GM21529 (cell line): ENCODE measurements at regions not wholly inside any gene's neighbourhood (a gene's known extent, or its start where the extent isn't known, plus 50 kb on each side); places are given as distances from the start of the nearest gene placed in this dataset.

Experiments used
- ATAC-seq: cut with Tn5 transposase; IDR thresholded peaks from one replicate; pipeline ENCODE4 v1.9.1; 2021; ENCODE audit not compliant: unreplicated experiment

DNA sequence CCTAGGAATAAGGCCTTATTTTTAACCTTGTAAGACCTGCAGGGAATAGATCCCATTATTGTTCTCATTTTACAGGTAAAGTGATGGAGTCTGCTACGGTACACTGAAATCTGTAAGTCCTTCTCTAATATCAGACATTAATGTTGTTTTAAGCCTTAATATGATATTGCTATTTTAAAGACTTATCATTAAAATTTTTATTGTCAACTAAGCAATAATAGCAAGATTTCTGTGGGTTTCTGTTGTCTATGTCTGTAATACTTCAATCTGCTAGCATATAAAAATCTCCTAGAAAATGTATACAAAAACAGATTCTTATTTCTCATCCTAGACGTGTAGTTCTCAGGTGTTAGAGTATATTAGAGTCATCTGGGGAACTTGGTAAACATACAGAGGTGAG, 317.5 kb upstream of the TENM4 start:
- no peak for ATAC-seq

- no peak for ATAC-seq
Observed at GRCh38 chr11:79747406-79747805, 306.6 kb upstream of the TENM4 start.

DNA sequence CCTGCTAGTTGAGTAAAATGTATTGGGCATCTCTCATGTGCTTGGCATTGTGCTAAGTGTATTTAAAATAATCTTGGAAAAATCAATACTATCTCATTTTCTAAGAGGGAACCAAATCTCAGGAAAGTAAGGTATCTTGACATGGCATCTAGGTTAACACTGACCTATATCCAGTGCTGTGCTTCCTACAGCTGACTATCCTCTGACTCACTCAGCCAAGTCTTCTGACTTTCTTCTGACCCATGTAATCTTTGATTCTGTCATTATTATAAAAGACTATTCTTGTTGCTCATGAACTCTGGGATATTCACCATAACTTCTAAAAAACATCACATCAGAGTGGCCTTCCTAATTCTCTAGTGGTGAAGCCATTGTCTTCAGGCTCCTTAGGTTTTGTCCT, 304.1 kb upstream of the TENM4 start:
- no peak for ATAC-seq

DNA sequence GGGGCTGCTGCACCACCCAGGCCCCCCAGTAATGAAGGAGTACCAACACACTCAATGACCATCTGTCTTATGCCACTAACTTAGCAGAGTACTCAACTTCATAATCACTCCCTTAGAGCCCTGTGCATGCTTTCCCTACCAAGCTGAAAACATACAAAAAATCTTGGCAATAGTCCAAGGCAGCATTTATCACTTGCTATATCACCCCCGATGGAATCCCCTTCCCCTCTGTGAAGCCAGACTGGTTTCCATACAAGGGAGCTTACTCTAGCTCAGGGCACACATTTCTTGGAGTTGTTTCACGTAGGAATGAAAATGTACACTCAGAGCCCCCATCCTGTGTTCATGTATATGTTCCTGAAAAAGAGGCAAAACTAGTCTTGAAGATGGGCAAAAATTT, 301.3 kb upstream of the TENM4 start:
- ATAC-seq, result no peak

- ATAC-seq, result no peak
Observed at GRCh38 chr11:79739591-79739990, 298.8 kb upstream of the TENM4 start.

DNA sequence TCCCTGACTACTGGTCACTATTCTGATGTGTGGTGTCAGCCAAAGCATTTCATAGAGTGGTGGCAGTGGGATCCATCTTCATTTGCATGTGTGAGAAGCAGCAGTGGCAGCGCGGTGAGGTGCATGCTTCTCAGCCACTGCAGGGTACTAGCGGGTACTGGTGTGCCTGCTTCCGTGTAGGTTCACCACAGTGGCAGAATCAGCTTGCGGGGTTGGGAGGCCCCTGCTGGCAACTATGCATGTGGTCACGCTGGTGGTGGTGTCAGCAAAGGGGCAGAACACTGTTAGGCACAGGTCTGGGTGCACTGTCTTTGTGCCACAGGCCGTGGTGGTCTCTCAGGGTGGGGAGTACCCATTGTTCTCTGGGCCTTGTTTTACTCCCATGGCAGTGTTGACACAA, 286.4 kb upstream of the TENM4 start:
- no peak for ATAC-seq

GRCh38 chr11:79720115-79720514, 279.3 kb upstream of the TENM4 start:
- no peak for ATAC-seq

DNA sequence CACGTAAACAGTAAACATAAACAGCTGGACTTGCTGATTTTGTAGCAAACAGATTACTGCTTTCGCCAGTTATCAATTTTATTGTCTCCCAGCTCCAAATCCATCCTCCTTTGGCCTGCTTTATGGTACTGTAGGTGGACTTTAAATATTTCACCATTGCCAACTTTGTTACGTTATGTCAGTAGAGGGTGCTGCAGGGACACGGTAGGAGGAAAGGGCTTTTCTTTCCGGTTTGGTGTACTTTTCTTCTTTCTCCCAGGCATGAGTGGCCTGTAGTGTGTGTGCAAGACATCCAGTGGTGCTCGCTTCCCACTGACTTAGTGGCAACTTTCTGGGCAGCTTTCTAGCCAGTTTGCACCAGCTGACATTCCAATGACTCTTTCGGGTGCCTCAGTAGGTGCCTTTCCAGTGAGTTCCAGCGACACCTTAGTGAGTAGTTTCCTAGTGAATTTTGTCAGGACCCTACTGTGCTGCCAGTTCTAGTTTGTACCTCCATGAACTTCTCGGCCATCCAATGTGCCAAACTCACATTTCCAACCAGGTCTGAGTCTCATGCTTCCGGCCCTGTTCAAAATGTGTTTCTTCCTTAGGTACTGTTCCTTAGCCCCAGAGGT, 267.6 kb upstream of the TENM4 start:
- ATAC-seq, result peak; percentile 68

- ATAC-seq, result no peak
Observed at GRCh38 chr11:79705648-79706047, 264.8 kb upstream of the TENM4 start.

DNA sequence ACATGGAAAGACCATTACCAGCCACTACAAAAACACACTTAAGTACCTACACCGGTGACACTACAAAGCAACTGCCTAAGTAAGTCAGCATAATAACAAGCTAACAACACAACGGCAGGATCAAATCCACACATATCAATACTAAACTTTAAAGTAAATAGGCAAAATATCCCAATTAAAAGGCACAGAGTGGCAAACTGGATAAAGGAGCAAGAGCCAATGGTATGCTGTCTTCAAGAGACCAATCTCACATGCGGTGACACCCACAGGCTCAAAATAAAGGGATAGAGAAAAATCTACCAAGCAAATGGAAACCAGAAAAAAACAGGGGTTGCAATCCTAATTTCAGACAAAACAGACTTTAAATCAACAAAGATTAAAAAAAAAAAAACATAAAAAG, 261.5 kb upstream of the TENM4 start:
- no peak for ATAC-seq

- ATAC-seq, result no peak
Observed at GRCh38 chr11:79699246-79699645, 258.4 kb upstream of the TENM4 start.

- ATAC-seq, result peak; percentile 71
Observed at GRCh38 chr11:79697905-79698304, 257.1 kb upstream of the TENM4 start.

GRCh38 chr11:79694368-79694767, 253.5 kb upstream of the TENM4 start:
- ATAC-seq, result no peak

DNA sequence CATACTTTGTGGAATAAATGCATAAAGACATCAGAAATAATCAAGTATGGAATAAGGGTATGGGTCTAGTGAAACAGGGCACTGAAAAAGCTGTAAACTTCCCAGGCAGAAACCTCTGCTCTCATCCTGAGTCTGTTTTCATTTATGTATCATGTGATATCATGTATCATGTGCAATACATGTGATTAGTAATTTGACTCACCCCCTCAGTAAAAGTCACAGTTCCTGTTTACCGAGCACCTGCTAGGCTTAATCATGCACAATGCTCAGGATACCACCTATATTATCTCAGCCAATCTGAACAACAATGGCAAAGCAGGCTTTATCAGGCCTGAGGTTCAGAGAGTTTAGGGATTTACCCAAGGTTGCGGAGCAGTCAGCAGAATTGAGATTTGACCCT, 250.6 kb upstream of the TENM4 start:
- no peak for ATAC-seq

DNA sequence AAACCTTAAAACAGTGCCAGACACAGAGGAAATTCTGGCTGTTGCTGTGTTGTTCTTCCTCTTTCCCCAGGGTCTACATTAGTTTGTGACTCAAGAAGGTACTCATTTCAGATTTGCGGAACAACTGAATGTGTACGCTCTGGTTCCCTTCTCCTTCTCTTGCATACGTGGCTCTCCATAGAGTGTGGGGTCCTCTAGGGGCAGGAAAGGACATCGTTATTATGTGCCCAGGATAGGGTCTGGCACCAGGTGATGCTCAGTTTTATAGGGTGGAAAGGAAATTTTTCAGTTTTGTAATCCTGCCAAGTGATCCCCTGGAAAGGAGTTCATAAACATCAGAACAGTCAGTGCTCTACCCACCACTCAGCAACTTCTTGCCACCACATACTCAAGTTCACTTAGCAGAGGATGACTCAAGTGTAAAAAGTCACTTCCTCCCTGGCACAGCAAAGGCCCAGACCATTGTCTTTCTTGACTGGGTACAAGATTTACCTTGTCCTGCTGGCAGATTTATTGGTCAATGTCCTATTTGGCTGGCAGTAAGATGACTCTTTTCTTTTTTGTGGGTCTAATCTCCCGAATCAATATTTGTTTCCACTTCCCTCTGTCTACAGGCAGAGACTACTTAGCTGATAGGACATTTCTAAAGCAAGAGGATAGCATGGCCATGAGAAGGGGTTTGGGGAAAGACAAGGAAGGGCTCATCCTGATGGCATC, 246.0 kb upstream of the TENM4 start:
- ATAC-seq, result no peak

- no peak for ATAC-seq
Observed at GRCh38 chr11:79683930-79684329, 243.1 kb upstream of the TENM4 start.

DNA sequence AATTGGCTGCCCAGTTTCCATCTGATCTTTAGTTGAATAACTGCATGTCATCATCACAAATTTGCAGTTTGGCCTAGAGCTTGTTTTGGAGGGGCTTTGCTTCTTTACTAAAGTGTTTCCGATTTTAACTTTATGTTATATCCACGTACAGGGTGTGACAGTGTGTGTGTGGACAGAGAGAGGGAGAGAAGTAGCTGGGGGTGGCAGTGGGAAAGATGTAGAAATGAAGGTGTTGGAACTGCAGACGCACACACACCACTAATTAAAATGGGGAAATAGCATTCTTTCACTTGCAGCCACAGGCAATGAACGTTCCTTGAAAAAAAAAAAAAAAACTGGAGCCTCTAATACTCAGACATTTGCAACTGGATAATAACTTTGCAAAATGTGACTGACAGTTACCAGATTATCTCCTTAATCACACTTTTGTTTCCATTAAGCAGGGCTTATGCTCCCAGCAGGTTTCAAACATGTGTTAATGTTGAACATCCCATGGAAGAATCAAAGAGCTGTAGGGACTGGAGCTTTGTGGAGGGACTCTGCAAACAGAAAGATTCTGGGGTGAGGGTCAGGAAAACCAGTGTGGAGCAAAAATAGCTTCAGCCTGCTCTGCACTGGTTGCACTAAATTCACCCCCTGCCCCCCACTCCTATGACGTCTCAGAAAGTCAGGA, 238.1 kb upstream of the TENM4 start:
- no peak for ATAC-seq

- no peak for ATAC-seq
Observed at GRCh38 chr11:79676396-79676795, 235.6 kb upstream of the TENM4 start.

DNA sequence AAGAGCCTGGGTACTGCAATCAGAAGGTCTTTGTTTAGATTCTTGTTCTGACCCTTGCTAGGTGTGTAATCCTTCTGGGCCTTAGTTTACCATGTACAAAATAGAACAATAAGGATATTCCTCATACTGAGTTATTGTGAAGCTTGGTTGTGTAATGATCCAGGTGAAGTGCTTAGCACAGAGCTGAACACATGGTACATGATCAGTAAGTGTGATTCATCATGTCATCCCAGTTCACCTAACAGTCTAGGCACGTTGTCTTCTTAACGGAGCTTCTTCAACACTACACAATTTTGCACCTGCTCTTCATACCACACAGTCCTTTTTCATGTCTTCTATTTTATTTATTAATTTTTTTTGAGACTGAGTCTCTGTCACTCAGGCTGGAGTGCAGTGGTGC, 234.3 kb upstream of the TENM4 start:
- no peak for ATAC-seq

DNA sequence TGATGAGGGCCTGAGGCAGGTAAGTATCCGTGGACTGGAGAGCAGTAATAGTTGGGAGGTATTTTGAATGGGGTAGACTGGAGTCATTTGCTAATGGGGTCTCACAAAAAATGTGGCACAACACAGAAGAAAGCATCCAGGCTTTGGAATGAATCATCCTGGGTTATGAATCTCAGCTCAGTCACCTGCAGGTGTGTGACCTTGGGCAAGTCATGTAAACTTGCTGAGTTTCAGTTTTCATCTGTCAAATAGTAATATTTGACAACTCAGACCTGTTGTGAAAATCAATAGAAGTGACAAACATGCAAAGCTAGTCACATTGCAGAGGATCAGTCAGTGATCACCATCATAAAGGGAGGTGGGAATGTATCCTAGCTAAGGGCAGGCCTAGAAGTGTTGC, 232.0 kb upstream of the TENM4 start:
- ATAC-seq, result peak; percentile 44

DNA sequence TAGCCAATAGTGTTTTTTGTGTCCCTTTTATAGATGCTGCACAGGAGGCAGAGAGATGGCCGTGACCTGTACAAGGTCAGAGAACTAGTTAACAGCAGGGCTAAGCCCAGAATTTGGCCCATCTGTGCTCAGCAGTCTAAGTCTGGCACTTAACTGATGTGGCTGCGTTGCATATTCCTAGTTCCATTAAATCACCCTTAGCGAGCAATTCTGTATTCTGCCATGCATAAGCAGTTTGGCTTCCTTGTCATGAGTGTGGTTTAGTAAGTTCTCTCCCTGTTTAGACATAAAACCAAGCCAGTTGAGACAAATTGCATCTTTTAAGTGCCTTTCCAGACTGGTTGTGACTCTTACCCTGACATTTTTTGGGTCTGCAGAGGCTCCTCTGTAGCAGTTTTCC, 230.6 kb upstream of the TENM4 start:
- no peak for ATAC-seq

- ATAC-seq, result no peak
Observed at GRCh38 chr11:79670882-79671281, 230.1 kb upstream of the TENM4 start.
